GM12865 (cell line): ENCODE measurements at regions not wholly inside any gene's neighbourhood (a gene's known extent, or its start where the extent isn't known, plus 50 kb on each side); places are given as distances from the start of the nearest gene placed in this dataset.

Source experiments
- DNase-seq: peaks from one replicate; pipeline ENCODE4 v3.0.0; 2010; ENCODE audit warnings: low read depth
- H3K4me3 ChIP-seq: 2 replicates; pipeline ENCODE4 v1.5.1; 2011; ENCODE audit warnings: mild to moderate bottlenecking, low read depth, low read length, control low read depth
- TF ChIP-seq, protein P1 (sequence below): IDR thresholded peaks from 2 replicates; pipeline ENCODE4 v1.5.1; 2011; ENCODE audit warnings: low read length, control low read depth, low read depth, inconsistent platforms; ENCODE audit not compliant: insufficient read depth; ENCODE audit errors: missing control alignments

DNA sequence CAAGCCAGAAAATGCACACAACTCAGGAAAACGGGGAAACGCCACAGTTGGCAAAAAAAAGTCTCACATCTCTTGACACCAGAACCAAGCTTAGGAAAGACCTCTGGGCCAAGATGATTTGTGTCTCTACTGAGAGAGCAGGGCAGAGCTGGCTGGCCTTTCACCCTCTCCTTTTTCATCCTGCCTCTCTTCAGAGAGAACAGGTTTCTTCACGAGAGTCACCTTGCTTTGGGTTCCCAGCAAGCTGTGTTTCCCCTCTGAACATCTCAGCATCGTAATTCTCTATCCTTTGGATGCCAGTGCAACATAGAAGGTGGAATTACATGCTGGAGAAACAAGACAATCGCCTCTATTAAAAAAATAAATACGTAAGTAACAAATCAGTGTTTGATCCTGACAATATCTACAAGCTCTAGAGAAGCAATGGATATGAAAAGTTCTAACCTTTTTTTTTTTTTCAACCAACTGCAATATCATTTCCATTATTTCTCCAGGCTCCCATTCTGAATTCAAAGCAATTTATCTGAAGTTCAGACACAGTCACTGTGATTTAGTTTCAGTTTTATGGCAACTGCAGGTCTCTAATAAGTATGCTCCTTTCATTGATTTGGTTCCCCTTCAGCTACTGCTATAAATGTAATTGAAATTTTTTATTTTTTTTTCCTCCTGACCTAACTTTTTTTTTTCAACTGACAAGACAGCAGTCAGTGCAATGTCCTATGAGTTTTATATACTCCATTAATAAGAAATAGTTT is 708.6 kb downstream of the DTWD2 start:
- H3K4me3 ChIP-seq: no peak overlapping the region
- no peak for DNase-seq
- TF ChIP-seq, protein P1, sequence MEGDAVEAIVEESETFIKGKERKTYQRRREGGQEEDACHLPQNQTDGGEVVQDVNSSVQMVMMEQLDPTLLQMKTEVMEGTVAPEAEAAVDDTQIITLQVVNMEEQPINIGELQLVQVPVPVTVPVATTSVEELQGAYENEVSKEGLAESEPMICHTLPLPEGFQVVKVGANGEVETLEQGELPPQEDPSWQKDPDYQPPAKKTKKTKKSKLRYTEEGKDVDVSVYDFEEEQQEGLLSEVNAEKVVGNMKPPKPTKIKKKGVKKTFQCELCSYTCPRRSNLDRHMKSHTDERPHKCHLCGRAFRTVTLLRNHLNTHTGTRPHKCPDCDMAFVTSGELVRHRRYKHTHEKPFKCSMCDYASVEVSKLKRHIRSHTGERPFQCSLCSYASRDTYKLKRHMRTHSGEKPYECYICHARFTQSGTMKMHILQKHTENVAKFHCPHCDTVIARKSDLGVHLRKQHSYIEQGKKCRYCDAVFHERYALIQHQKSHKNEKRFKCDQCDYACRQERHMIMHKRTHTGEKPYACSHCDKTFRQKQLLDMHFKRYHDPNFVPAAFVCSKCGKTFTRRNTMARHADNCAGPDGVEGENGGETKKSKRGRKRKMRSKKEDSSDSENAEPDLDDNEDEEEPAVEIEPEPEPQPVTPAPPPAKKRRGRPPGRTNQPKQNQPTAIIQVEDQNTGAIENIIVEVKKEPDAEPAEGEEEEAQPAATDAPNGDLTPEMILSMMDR: no peak

DNA sequence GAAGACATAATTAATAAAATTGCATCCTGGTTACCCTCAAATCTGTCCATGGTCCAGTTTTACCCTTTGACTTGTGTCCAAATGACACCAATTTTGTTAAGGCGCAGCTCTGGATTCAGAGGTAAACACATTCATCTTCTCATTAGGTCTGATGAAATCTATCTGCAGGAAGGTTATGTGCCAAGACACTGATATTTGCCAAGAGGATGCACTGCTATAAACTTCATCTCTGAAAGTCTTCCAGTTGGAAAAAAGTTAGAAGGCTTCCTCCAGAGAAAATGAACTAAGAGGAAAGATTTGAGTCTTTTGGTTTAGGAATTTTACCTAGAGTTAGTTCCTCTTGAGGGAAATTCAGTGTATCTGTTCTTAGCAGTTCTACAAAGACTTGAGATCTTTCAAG is 717.8 kb downstream of the DTWD2 start:
- H3K4me3 ChIP-seq: no peak overlapping the region
- no peak for DNase-seq
- TF ChIP-seq, protein P1: no peak

DNA sequence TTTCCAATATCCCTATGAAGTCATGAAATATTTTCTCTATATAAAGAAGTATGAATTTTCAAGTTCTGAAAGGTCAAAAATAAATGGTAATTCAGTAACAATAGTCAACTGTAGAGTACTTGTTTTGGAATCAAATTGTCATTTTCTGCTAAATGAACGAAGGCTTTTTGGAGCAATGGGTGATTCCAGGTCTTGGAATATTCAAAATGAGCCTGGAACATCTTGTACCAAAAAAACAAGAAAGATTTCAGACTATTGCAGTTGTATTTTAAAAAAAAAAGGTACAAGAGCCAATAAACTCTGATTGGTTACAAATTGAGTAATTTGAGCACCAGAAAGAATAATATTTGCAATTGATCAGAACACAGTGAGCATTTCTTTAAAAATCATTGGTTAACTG is 730.1 kb downstream of the DTWD2 start:
- DNase-seq: no peak
- TF ChIP-seq, protein P1: no peak
- H3K4me3 ChIP-seq: no peak overlapping the region

DNA sequence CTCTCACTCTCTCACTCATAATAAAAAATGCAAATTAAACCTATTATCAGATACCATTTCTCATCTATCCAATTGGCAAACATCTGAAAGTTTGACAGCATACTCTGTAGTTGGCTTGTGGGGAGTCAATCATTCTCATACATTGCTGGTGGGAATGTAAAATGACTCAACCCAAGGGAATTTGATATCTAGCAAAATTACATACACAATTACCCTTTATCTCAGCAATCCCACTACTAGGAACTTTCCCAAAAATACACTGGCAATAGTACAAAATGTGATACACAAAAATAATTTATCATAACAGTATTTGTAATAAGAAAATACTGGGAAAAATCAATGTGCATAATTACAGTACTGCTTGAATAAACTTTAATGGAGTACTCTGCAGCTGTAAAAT is 731.3 kb downstream of the DTWD2 start:
- TF ChIP-seq, protein P1: no peak
- no peak overlapping the region for H3K4me3 ChIP-seq
- DNase-seq: no peak

DNA sequence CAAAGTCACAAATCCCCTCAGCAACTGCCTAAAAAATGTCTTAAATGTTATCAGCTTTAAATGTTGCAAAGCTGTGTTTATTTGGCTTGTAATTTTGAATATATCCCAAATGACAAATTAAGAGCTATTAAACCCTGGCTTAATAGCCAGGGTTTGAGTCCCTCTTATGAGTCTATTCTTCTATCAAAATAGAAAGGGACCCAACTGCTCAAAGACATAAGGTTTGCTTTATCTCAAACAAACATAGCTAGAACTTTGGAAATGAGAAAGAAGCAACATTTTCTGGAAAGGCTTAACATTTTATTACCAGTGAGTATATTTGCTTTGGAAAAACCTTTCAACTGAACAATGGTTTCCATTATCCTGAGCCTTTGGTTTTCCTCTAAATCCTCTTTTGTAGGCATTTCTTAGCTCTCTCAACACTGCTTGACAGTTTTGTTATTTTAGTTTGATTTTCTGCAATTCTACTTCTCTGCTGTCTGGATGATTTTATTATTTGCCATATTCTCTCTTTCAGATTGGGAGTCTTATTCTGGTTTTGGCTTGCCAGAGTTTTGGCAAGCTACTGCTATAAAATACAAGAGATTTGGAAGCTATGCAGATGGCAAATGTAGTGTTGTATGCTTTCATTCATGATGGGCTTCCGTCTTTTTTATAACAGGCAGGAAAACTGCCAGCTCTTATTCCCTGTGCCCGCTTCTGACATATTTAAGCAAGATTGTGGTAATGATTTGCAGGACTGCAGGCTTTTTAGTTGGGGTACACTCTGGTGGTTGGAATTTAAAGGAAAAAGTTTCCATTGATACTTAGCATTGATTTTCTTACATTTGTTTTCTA is 734.9 kb downstream of the DTWD2 start:
- no peak overlapping the region for H3K4me3 ChIP-seq
- no peak for DNase-seq
- TF ChIP-seq, protein P1: no peak

DNA sequence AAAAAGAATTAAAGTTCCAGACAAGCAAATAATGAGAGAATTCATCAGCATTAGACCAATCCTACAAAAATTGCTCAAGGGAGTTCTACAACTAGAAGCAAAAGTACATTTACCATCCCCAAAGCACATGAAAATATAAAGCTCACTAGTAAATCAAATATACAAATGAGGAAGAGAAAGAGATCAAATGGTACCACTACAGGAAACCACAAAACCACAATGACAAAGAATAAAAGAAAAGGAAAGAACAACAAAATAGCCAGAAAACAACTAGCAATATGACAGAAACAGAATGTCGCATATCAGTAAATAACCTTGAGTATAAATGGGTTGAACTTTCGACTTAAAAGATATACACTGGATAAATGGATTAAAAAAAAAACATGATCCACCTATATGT is 739.0 kb downstream of the DTWD2 start:
- TF ChIP-seq, protein P1: no peak
- H3K4me3 ChIP-seq: no peak overlapping the region
- DNase-seq: peak; percentile 8
